T-helper 1 cell (primary cell): ENCODE measurements at regions not wholly inside any gene's neighbourhood (a gene's known extent, or its start where the extent isn't known, plus 50 kb on each side); places are given as distances from the start of the nearest gene placed in this dataset.

Experiments
- DNase-seq, 5 donors: peaks; one replicate each; pipeline ENCODE4 v3.0.0-alpha.2; 2012 to 2020

GRCh38 chr7:91323626-91324158, 59.5 kb downstream of the FZD1 start:
- DNase-seq = no peak

DNA sequence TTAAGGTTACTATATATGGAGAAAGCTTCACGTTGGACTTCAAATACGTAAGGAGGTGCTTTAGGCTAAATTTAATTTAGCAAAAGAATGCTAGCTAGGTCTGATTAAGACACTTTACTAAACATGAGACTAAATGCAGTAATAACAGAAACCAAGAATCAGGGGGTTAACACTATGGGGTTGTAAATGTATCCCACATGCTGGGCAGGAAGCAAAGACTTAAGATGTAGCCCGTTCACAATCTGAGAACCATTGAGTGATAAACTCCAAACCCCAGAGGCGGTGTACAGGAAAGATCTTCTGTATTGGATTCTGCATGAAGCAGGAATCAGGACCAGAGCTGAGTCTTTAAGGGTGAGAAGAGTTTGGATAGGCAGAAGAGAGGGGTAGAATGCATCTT, 60.4 kb downstream of the FZD1 start:
- no peak for DNase-seq

DNA sequence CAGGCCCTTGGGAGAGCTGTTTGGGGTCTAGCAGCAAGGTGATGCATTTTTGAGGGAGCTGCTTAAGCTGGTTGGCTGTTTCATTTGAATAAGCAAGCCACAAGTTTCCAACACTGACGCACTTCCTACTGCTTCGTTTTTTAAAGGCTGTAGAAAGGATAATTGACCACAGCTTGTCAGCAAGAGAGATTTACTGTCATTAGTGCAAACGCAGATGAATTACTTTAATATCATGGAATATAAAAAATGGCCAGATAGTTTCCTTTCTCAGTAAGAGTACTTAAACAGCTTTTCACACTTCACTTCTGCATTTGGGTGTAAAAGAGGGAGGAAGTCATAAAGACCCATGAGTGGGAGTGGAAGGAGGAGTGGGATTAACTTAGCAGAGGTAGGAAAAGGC, 61.5 kb downstream of the FZD1 start:
- no peak for DNase-seq

- no peak for DNase-seq
These were observed 62.4 kb downstream of the FZD1 start for GRCh38 chr7:91326516-91327199.

DNA sequence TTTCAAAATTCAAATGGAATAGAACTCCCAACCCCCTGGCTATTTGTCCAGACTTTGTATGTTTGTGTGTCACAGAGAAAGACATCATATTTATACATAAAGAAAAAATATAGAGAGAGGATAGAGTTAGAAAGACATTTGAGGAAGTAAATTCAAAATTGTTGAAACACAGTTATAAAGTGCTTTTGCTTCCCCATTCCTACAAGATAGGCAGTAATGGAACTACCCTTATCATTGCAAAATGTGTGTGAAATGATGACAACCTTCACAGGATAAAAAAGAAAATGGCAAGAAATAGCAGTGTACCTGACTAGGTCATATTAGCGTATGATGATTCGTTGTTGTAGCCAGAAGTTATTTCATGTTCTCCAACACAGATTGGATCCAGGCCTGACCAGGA, 63.1 kb downstream of the FZD1 start:
- DNase-seq = no peak

DNA sequence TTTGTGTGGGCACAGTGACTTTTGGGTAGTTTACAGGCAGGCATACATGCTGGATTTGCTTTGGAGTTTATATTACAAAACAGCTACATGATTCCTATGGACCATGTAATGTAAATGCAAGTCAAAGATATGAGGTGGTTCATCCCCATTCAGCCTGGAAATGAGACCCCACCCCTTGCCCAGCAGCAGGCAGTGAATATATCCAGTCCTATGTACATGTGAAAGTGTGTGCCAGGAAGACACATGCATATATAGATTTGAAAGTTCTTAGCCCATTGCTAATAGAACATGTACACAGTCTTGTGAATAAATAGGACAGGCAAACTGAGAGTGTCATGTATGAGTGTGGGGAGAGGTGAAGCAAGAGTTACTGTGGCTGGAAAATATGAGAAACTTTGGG, 65.3 kb downstream of the FZD1 start:
- DNase-seq = no peak

- DNase-seq = no peak
These were observed 66.1 kb downstream of the FZD1 start for GRCh38 chr7:91330191-91330808.

- DNase-seq = no peak
These were observed 66.6 kb downstream of the FZD1 start for GRCh38 chr7:91330866-91331265.

- DNase-seq = no peak
These were observed 71.9 kb downstream of the FZD1 start for GRCh38 chr7:91336106-91336505.

DNA sequence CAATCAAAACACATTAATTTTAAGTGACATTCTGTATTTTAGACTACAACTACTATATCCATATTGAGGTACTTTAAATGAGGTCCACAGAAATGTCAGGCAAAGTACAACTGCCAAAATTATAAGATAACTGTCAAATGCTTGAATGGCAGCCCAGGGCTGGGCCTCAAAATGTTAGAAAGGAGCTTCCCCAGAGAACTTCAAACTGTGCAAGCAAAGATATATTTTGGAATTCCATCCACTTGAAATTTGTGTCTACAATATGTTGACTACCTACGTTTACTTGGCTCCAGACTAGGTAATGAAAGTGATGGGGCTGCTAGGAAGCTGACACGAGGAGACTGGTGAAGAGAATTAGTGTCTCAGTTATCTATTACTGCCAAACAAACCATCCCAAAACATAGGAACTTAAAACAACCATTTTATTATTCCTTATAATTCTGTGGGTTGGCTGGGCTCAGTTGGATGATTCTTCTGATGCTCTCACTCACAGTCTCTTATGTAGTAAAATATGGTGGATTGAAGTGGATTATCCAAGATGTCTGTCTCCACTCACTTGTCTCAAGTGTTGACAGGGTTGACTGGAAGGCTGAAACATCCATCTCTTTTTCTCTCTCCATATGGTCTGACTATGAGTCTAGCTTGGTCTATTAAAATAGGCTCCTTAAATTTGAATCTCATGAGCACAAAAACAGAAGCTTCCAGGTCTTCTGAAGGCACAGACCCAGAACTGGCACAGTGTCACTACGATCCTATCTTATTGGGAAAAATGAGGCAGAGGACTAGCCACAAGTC, 74.2 kb downstream of the FZD1 start:
- no peak for DNase-seq

DNA sequence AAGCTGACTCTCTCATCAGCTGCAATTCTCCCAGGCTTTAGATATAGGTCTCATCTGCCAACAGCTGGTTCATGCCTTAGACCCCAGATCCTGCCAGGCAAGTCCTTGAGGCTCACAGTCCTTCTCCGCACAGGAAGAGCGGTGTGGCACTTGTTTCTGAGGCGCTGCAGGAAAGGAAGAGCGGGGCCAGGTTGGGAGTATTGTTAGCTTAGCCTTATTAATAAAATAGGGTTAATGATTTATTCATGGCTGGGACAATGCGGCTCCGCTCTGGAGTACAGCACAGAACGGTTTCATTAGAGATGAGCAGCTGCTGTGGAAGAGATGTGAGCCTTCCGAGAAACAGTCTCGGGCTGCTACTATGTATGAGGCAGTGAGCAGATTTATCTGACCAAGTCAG, 78.1 kb downstream of the FZD1 start:
- DNase-seq = no peak

DNA sequence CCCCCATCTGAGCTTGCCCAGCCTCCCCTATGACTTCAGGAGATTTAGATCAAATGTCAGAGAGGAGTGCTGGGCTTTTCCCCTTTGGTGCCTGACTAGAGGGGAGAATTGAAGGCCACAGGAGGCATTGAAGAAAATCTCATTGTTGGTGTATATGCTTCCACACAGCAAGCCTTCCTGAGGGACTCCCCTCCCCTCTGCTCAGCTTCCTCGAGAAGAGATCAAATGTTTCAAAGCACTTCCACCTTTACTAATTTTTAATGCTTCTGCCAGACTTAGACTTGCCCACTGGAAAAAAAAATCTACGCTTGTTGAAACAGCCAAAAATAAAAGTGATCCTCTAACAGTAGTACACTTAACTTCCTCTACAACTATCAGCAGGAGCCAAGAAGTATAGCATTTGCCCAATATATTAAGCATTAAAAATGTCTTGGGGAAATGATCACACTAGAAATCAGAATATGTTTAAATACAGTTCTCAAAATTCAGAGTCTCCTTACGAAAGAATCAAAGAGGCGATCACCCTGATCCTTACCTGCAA, 79.3 kb downstream of the FZD1 start:
- DNase-seq = no peak

DNA sequence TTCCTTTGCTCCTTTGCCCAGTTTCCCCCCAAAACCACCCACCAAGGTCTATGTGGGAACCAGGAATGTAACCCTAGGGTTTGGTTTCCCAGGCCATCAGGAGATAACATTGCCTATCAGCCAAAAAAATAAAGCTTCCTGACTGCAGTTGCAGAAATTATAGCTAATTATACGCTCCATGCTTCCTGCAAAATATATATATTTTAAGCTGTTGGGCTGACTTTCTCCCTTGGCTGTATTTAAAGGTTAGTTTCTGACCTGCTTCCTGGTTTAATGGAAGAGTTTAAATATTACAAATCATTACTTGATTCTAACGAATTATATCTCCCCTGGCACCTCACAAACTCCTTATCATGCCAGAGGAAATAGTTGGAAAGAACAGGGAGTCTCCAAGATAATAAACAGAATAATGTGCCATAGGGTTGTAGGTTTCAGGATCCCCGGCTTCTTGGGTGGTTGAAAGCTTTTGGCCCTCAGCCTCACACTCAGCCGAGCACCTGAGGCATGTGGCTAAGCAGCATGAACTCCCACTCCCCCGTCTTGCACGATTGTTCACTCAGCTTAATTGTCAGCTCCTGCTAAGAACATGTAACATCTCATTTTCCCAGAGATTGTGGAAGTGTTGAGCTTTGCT, 79.9 kb downstream of the FZD1 start:
- no peak for DNase-seq

DNA sequence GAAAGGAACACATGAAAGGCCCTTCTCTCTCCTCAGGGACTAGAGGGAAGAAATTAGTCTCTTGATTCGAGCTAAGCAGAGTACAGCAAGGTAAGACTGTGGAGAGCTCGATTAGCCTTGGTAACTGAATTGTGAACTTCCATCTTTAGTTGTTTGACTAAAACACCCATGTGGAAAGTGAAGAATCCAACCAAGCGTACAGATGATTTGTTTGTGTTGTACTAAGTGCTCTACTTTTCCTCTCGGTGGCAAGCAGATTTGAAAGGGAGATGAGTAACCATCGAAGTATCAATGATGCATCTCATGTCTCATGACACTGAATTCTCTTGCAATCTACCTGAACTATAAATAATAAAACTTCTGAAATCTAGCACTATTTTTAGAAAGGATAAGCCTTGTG, 80.7 kb downstream of the FZD1 start:
- DNase-seq = no peak

DNA sequence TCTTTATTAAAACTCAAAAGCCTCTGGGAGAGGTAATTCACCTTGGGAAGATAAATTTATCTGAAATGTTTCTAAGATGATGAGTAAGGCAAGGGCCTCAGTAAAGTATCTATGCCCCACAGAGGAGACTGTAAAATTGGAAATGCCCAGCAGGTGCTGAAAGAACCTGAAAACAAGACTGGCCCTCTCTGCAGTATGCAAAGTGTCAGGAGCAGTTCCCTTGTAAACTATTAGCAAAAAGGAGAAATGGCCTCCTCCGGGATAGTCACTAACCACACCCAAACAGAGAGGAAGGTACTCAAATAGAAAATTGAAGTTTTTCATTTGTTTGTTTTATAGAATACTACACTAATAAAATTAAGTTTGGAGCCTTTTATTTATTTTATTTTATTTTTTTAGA, 81.2 kb downstream of the FZD1 start:
- DNase-seq = no peak

GRCh38 chr7:91346426-91346825, 82.2 kb downstream of the FZD1 start:
- no peak for DNase-seq

DNA sequence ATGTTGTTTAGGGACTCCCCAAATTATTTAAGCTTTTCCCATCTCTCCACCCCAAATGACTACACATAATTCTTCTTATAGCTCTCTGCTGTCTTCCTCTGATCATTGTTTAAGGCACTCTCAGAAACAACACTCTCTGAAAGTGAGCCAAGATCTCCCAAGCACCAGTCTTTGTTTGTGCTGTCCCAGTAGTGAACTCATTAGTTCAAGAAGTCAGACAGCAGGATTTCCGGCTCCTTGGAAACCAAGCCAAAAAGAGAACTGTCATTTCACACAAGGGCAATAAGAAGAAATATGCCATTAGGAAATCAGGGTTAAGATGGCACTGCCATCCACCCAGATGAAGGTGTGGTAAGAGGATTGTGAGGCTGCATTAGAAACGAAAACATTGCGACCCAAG, 83.1 kb downstream of the FZD1 start:
- no peak for DNase-seq

DNA sequence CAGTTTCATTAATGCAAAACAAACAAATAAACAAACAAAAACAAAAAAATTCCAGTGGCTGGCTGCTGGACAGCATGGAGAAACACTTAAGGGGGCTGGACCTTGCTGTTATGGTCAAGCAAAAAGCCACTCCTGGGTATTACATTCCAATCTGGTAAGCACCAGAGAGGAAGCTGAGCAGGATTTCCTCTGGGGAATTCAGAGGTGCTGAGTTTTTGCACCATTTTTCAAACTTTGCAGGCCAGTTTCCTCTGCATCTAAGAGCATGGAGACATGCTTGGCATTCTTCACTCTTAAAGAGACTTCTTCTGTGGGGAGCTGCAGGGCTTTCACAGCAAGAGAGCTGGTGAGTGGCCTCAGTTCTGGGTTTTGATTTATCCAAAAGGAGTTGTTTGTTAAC, 84.5 kb downstream of the FZD1 start:
- no peak for DNase-seq

GRCh38 chr7:91351374-91351773, 87.1 kb downstream of the FZD1 start:
- DNase-seq = no peak

DNA sequence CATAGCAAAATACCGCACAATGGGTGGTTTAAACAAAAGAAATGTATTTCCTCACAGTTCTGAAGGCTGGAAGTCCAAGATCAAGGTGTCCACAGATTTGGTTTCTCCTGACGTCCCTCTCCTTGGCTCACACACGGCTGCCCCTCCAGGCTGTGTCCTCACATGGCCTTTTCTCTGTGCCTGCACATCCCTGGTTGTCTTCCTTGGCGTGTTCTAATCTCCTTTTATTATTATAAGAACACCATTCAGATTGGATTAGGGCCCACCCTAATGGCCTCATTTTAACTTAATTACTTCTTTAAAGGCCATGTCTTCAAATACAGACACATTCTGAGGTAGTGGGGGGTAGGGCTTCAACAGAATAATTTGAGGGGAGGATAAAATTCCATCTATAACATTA, 87.9 kb downstream of the FZD1 start:
- no peak for DNase-seq

GRCh38 chr7:91353848-91354247, 89.6 kb downstream of the FZD1 start:
- DNase-seq = no peak

DNA sequence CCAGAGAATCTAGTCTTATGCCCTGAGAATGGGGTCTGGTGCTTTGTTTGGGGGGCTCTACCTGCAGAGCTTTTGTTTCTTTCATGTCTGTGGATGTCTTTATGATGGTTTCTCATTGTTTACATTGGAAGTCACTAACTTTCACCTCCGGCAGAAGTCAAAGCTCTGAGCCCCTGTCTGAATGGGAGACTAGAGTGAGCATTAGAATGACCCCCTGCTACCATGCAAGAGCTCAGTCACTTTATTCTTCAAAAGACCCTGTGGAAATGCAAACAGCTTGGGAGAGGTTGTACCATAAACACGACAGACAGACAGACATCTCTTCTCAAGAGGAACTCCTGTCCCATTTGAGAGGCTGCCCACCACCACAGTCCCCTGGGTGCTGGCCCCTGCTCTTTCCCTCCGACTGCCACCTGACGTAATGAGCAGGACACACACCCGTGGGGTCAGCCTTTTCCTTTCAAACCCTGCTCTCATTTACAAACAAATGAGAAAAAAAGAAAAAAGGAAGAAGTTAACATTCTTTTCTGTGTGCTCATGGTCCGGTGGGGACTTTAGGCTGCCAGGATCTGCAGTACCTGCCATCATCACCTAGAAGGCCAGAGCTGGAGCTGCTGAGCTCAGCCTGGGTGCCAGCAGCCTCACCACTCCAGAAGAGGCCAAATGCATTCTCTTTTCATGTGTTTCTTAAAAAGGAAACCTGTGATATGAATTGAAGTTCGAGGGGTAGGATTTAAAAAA, 91.6 kb downstream of the FZD1 start:
- no peak for DNase-seq
